CD4-positive, CD25-positive, alpha-beta regulatory T cell (primary cell): ENCODE measurements at regions not wholly inside any gene's neighbourhood (a gene's known extent, or its start where the extent isn't known, plus 50 kb on each side); places are given as distances from the start of the nearest gene placed in this dataset.

Experiments used
- ATAC-seq, 2 donors: fragments of 150-1000 bp; cut with Tn5 transposase; one replicate each; pipeline ENCODE4 v1.10.0; 2021; ENCODE audit warnings: low read depth in 2 of 2, moderate number of reproducible peaks in 2 of 2, moderate library complexity in 1 of 2
- DNase-seq, 3 donors: peaks; one replicate each; pipeline versions ENCODE4 v3.0.0 to v3.0.0-alpha.2; 2012 to 2022; ENCODE audit warnings: mixed read lengths in 1 of 3
- H3K27ac ChIP-seq: one replicate; pipeline ENCODE4 v1.7.0; 2013; ENCODE audit warnings: mild to moderate bottlenecking, low read length; ENCODE audit not compliant: insufficient read depth, poor library complexity, severe bottlenecking
- H3K27me3 ChIP-seq: one replicate; pipeline ENCODE4 v1.7.0; 2013; ENCODE audit warnings: low read length; ENCODE audit not compliant: control insufficient read depth, insufficient read depth
- H3K36me3 ChIP-seq: one replicate; pipeline ENCODE4 v1.7.0; 2013; ENCODE audit warnings: mild to moderate bottlenecking, low read length, moderate library complexity; ENCODE audit not compliant: control insufficient read depth, insufficient read depth
- H3K4me1 ChIP-seq: 2 replicates; pipeline ENCODE4 v1.7.0; 2013; ENCODE audit warnings: mild to moderate bottlenecking, low read length; ENCODE audit not compliant: insufficient read depth, control insufficient read depth, poor library complexity, severe bottlenecking
- H3K4me3 ChIP-seq: one replicate; pipeline ENCODE4 v1.7.0; 2013; ENCODE audit warnings: low read depth, mild to moderate bottlenecking, low read length, moderate library complexity
- H3K9me3 ChIP-seq, 2 experiments: 1 replicate in 1 of 2; 2 replicates in 1 of 2; pipeline ENCODE4 v1.7.0; 2013; ENCODE audit warnings: low read length in 2 of 2, mild to moderate bottlenecking in 1 of 2, moderate library complexity in 1 of 2; ENCODE audit not compliant: control insufficient read depth in 2 of 2
- H3K27ac Mint-ChIP-seq, 3 donors: one replicate each; pipeline ENCODE4 v1.8.0; 2020 to 2022; ENCODE audit warnings: mild to moderate bottlenecking in 3 of 3, mixed read lengths in 3 of 3, moderate library complexity in 2 of 3
- H3K27me3 Mint-ChIP-seq: one replicate; pipeline ENCODE4 v1.8.0; 2022; ENCODE audit warnings: mild to moderate bottlenecking, mixed read lengths
- H3K36me3 Mint-ChIP-seq: one replicate; pipeline ENCODE4 v1.8.0; 2020; ENCODE audit warnings: mixed read lengths
- H3K4me1 Mint-ChIP-seq, 4 donors: one replicate each; pipeline ENCODE4 v1.8.0; 2020 to 2022; ENCODE audit warnings: mixed read lengths in 4 of 4, mild to moderate bottlenecking in 1 of 4
- H3K4me3 Mint-ChIP-seq, 4 donors: one replicate each; pipeline ENCODE4 v1.8.0; 2020 to 2022; ENCODE audit warnings: mild to moderate bottlenecking in 4 of 4, mixed read lengths in 4 of 4, moderate library complexity in 3 of 4
- H3K9me3 Mint-ChIP-seq, 7 donors: one replicate each; pipeline ENCODE4 v1.8.0; 2020 to 2022; ENCODE audit warnings: mixed read lengths in 7 of 7, mild to moderate bottlenecking in 3 of 7, moderate library complexity in 2 of 7

DNA sequence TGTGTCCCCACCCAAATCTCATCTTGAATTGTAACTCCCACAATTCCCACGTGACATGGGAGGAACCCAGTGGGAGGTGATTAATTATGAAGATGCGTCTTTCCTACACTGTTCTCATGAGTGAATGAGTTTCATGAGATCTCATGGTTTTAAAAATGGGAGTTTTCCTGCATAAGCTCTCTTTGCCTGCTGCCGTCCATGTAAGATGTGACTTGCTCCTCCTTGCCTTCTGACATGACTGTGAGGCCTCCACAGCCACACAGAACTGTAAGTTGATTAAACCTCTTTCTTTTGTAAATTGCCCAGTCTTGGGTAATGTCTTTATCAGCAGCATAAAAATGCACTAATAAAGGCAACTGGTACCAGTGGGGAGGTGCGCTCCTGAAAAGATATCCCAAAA, 67.7 kb upstream of the DRGX start:
- peaks cover 0 to 4% of the 10 kb centered on the region in 2 experiments for H3K9me3 ChIP-seq
- no peak overlapping the region for H3K27ac ChIP-seq
- H3K4me3 ChIP-seq = no peak overlapping the region
- DNase-seq = no peak
- H3K4me1 Mint-ChIP-seq = peaks cover 0 to 13% (median 0%) of the 10 kb centered on the region in 4 donors
- peaks cover 0 to 16% (median 7%) of the 10 kb centered on the region in 7 donors for H3K9me3 Mint-ChIP-seq
- H3K27me3 ChIP-seq = no peaks in the 10 kb centered on the region
- H3K36me3 Mint-ChIP-seq = peaks cover 81% of the 10 kb centered on the region
- peaks cover 58% of the 10 kb centered on the region for H3K36me3 ChIP-seq
- H3K27me3 Mint-ChIP-seq = no peaks in the 10 kb centered on the region
- ATAC-seq = no peak
- no peak overlapping the region for H3K27ac Mint-ChIP-seq
- no peak overlapping the region for H3K4me3 Mint-ChIP-seq
- no peaks in the 10 kb centered on the region for H3K4me1 ChIP-seq

DNA sequence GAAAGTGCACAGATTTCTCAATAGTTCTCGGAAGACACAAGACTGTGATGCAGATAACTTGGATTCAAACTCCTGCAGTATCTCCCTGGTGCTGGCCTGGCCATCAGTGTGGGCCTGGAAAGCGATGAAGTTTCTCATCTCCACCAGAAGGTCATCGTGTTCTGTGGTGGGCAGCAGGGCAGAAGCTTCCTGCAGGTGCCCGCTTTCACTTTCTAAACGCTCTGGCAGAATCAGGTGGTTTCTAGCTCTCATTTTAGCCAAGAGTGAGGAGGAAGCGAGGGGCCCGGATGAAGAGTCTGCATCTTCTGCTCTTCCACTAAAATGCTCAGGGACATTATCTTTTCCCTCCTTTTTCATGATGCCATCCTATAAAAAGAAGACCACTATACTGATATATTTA, 63.0 kb upstream of the DRGX start:
- Histone ChIP-seq H3K27me3 (no peaks in the 10 kb centered on the region), H3K27ac (no peak overlapping the region), H3K36me3 (peaks cover 56% of the 10 kb centered on the region), H3K4me1 (no peaks in the 10 kb centered on the region), H3K9me3 (peaks cover 10 to 16% of the 10 kb centered on the region in 2 experiments), H3K4me3 (no peak overlapping the region)
- Mint-ChIP-seq H3K9me3 (peaks cover 2 to 18% (median 3%) of the 10 kb centered on the region in 7 donors), H3K4me1 (peaks cover 0 to 9% (median 2%) of the 10 kb centered on the region in 4 donors), H3K27me3 (no peaks in the 10 kb centered on the region), H3K27ac (no peak overlapping the region), H3K4me3 (no peak overlapping the region), H3K36me3 (peaks cover 75% of the 10 kb centered on the region)
- no peak for ATAC-seq
- DNase-seq = peak in 1 of 3 donors; percentile 4

GRCh38 chr10:49457686-49458085, 61.8 kb upstream of the DRGX start:
- no peak overlapping the region for H3K27ac ChIP-seq
- H3K4me1 ChIP-seq = no peaks in the 10 kb centered on the region
- ATAC-seq (no peak), DNase-seq (no peak)
- Mint-ChIP-seq H3K27me3 (no peaks in the 10 kb centered on the region), H3K4me1 (peaks cover 0 to 7% (median 2%) of the 10 kb centered on the region in 4 donors), H3K9me3 (peaks cover 2 to 24% (median 5%) of the 10 kb centered on the region in 7 donors), H3K27ac (no peak overlapping the region), H3K4me3 (no peak overlapping the region), H3K36me3 (peaks cover 66% of the 10 kb centered on the region)
- H3K36me3 ChIP-seq = peaks cover 56% of the 10 kb centered on the region
- no peak overlapping the region for H3K4me3 ChIP-seq
- H3K27me3 ChIP-seq = no peaks in the 10 kb centered on the region
- peaks cover 19 to 28% of the 10 kb centered on the region in 2 experiments for H3K9me3 ChIP-seq

- no peak overlapping the region for H3K27ac Mint-ChIP-seq
- Histone ChIP-seq H3K27ac (no peak overlapping the region), H3K4me1 (no peaks in the 10 kb centered on the region), H3K9me3 (peaks cover 20 to 21% of the 10 kb centered on the region in 2 experiments), H3K27me3 (no peaks in the 10 kb centered on the region), H3K4me3 (no peak overlapping the region), H3K36me3 (no peaks in the 10 kb centered on the region)
- H3K4me3 Mint-ChIP-seq = no peak overlapping the region
- H3K36me3 Mint-ChIP-seq = peaks cover 2% of the 10 kb centered on the region
- peaks cover 0 to 39% (median 9%) of the 10 kb centered on the region in 7 donors for H3K9me3 Mint-ChIP-seq
- ATAC-seq = no peak
- no peak for DNase-seq
- no peaks in the 10 kb centered on the region for H3K27me3 Mint-ChIP-seq
- H3K4me1 Mint-ChIP-seq = peaks cover 0 to 3% (median 0%) of the 10 kb centered on the region in 4 donors
Observed at GRCh38 chr10:49448924-49449323, 53.0 kb upstream of the DRGX start.

DNA sequence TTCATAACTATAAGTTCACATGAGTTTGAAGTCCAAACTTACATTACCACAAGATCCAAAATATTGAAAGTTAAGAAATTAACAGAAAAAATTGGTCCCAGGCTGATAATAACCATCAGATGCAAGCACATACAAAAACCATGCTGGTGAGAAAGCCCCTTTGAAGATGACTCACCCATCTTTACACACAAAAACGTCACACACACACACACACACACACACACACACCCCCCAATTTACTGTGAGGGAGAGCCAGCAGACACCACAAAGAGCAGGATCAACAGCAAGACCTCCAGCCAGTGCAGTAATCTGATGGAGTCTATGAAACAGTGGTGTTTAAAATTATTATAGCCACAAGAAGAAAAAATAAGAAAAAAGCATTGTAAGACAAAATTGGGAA, 50.1 kb upstream of the DRGX start:
- DNase-seq (no peak), ATAC-seq (no peak)
- peaks cover 0 to 18% (median 6%) of the 10 kb centered on the region in 7 donors for H3K9me3 Mint-ChIP-seq
- Histone ChIP-seq H3K4me3 (no peak overlapping the region), H3K4me1 (peaks cover 5% of the 10 kb centered on the region), H3K9me3 (peaks cover 5 to 6% of the 10 kb centered on the region in 2 experiments), H3K36me3 (no peaks in the 10 kb centered on the region), H3K27me3 (no peaks in the 10 kb centered on the region), H3K27ac (no peak overlapping the region)
- peaks cover 0 to 7% (median 5%) of the 10 kb centered on the region in 4 donors for H3K4me1 Mint-ChIP-seq
- no peak overlapping the region for H3K4me3 Mint-ChIP-seq
- peaks cover 6% of the 10 kb centered on the region for H3K27me3 Mint-ChIP-seq
- H3K27ac Mint-ChIP-seq = no peak overlapping the region
- peaks cover 4% of the 10 kb centered on the region for H3K36me3 Mint-ChIP-seq
